CD4-positive, alpha-beta memory T cell (primary cell): ENCODE measurements at regions not wholly inside any gene's neighbourhood (a gene's known extent, or its start where the extent isn't known, plus 50 kb on each side); places are given as distances from the start of the nearest gene placed in this dataset.

Experiments used
- CTCF ChIA-PET: fragments of 350-600 bp; sonication (Branson Sonifier 250); formaldehyde crosslinking; loops from one replicate; lab custom pipeline; 2021; ENCODE audit warnings: inconsistent platforms; ENCODE audit not compliant: partially characterized antibody; lab: Charles Lee
- POLR2A ChIA-PET: fragments of 350-600 bp; sonication (Branson Sonifier 250); formaldehyde crosslinking; loops from one replicate; lab custom pipeline; 2021; ENCODE audit not compliant: partially characterized antibody; lab: Charles Lee
- DNase-seq, 5 donors: peaks; one replicate each; pipeline versions ENCODE4 v3.0.0 to v3.0.0-alpha.2; 2020 to 2022; ENCODE audit warnings: mixed read lengths in 1 of 5
- H3K27ac ChIP-seq: one replicate; pipeline ENCODE4 v1.7.0; 2013; ENCODE audit warnings: low read depth, low read length
- H3K27me3 ChIP-seq: 2 replicates; pipeline ENCODE4 v1.7.0; 2013; ENCODE audit warnings: mild to moderate bottlenecking, low read length, moderate library complexity; ENCODE audit not compliant: insufficient read depth
- H3K36me3 ChIP-seq: 2 replicates; pipeline ENCODE4 v1.7.0; 2013; ENCODE audit warnings: mild to moderate bottlenecking, low read length, moderate library complexity; ENCODE audit not compliant: insufficient read depth
- H3K4me1 ChIP-seq: 2 replicates; pipeline ENCODE4 v1.7.0; 2013; ENCODE audit warnings: mild to moderate bottlenecking, low read length, moderate library complexity; ENCODE audit not compliant: insufficient read depth
- H3K4me3 ChIP-seq, 2 donors: one replicate each; pipeline ENCODE4 v1.7.0; 2013; ENCODE audit warnings: low read length in 2 of 2, mild to moderate bottlenecking in 1 of 2
- H3K9me3 ChIP-seq, 2 donors: one replicate each; pipeline ENCODE4 v1.7.0; 2013; ENCODE audit warnings: low read length in 2 of 2, control low read depth in 1 of 2; ENCODE audit not compliant: control insufficient read depth in 1 of 2
- H3K27ac Mint-ChIP-seq, 7 donors: one replicate each; pipeline ENCODE4 v1.8.0; 2020 to 2021; ENCODE audit warnings: mixed read lengths in 7 of 7, mild to moderate bottlenecking in 6 of 7, inconsistent platforms in 3 of 7, moderate library complexity in 3 of 7
- H3K27me3 Mint-ChIP-seq, 2 donors: one replicate each; pipeline ENCODE4 v1.8.0; 2020 to 2021; ENCODE audit warnings: mixed read lengths in 2 of 2
- H3K36me3 Mint-ChIP-seq, 2 donors: one replicate each; pipeline ENCODE4 v1.8.0; 2020 to 2021; ENCODE audit warnings: mixed read lengths in 2 of 2, inconsistent platforms in 1 of 2, mild to moderate bottlenecking in 1 of 2
- H3K4me1 Mint-ChIP-seq, 4 donors: one replicate each; pipeline ENCODE4 v1.8.0; 2020 to 2021; ENCODE audit warnings: mixed read lengths in 4 of 4, mild to moderate bottlenecking in 1 of 4
- H3K4me3 Mint-ChIP-seq, 8 donors: one replicate each; pipeline ENCODE4 v1.8.0; 2020 to 2021; ENCODE audit warnings: mixed read lengths in 8 of 8, mild to moderate bottlenecking in 7 of 8, moderate library complexity in 6 of 8, inconsistent platforms in 3 of 8
- H3K9me3 Mint-ChIP-seq, 8 donors: one replicate each; pipeline ENCODE4 v1.8.0; 2020 to 2021; ENCODE audit warnings: mixed read lengths in 8 of 8, mild to moderate bottlenecking in 5 of 8, inconsistent platforms in 3 of 8, moderate library complexity in 1 of 8
- intact Hi-C: fragments of 100-400 bp; cut with micrococcal nuclease; formaldehyde crosslinking; loops from one replicate; pipeline ENCODE4 v1.15.1; 2023

GRCh38 chr2:212843409-212844199, 305.0 kb upstream of the ERBB4 start:
- Histone ChIP-seq H3K4me1 (no peaks in the 10 kb centered on the region), H3K27ac (no peak overlapping the region), H3K4me3 (no peak overlapping the region), H3K36me3 (no peaks in the 10 kb centered on the region), H3K9me3 (no peaks in the 10 kb centered on the region), H3K27me3 (no peaks in the 10 kb centered on the region)
- Mint-ChIP-seq H3K4me3 (no peak overlapping the region), H3K36me3 (no peaks in the 10 kb centered on the region), H3K9me3 (peaks cover 0 to 5% (median 0%) of the 10 kb centered on the region in 8 donors), H3K27me3 (no peaks in the 10 kb centered on the region), H3K4me1 (no peaks in the 10 kb centered on the region), H3K27ac (no peak overlapping the region)
- POLR2A ChIA-PET, result no interaction called here
- CTCF ChIA-PET, result no interaction called here
- DNase-seq, result no peak
- intact Hi-C loops, result no loop called here

GRCh38 chr2:212842544-212843185, 304.1 kb upstream of the ERBB4 start:
- H3K4me3 ChIP-seq, result no peak overlapping the region
- POLR2A ChIA-PET, result no interaction called here
- no peaks in the 10 kb centered on the region for H3K9me3 ChIP-seq
- H3K36me3 Mint-ChIP-seq, result no peaks in the 10 kb centered on the region
- H3K27me3 ChIP-seq, result no peaks in the 10 kb centered on the region
- no peak overlapping the region for H3K27ac Mint-ChIP-seq
- peaks cover 0 to 7% (median 0%) of the 10 kb centered on the region in 8 donors for H3K9me3 Mint-ChIP-seq
- no peaks in the 10 kb centered on the region for H3K36me3 ChIP-seq
- no peak for DNase-seq
- no peaks in the 10 kb centered on the region for H3K4me1 Mint-ChIP-seq
- intact Hi-C loops, result no loop called here
- no peaks in the 10 kb centered on the region for H3K27me3 Mint-ChIP-seq
- H3K4me3 Mint-ChIP-seq, result no peak overlapping the region
- no peaks in the 10 kb centered on the region for H3K4me1 ChIP-seq
- CTCF ChIA-PET, result no interaction called here
- H3K27ac ChIP-seq, result no peak overlapping the region

- POLR2A ChIA-PET, result no interaction called here
These were observed 302.9 kb upstream of the ERBB4 start for GRCh38 chr2:212841460-212841859.

GRCh38 chr2:212832211-212833195, 293.9 kb upstream of the ERBB4 start:
- Mint-ChIP-seq H3K9me3 (peaks cover 0 to 15% (median 6%) of the 10 kb centered on the region in 8 donors), H3K4me1 (no peaks in the 10 kb centered on the region), H3K36me3 (peaks cover 0 to 1% of the 10 kb centered on the region in 2 donors), H3K27me3 (no peaks in the 10 kb centered on the region), H3K27ac (no peak overlapping the region), H3K4me3 (no peak overlapping the region)
- Histone ChIP-seq H3K4me1 (no peaks in the 10 kb centered on the region), H3K27me3 (no peaks in the 10 kb centered on the region), H3K36me3 (no peaks in the 10 kb centered on the region), H3K27ac (no peak overlapping the region), H3K4me3 (no peak overlapping the region), H3K9me3 (no peaks in the 10 kb centered on the region)
- intact Hi-C loops, result no loop called here
- DNase-seq, result no peak
- CTCF ChIA-PET, result no interaction called here
- POLR2A ChIA-PET, result no interaction called here

More at GRCh38 chr2:212841460-212841859, 302.9 kb upstream of the ERBB4 start:
- Histone ChIP-seq H3K9me3 (no peaks in the 10 kb centered on the region), H3K4me3 (no peak overlapping the region), H3K36me3 (no peaks in the 10 kb centered on the region), H3K27ac (no peak overlapping the region), H3K4me1 (no peaks in the 10 kb centered on the region), H3K27me3 (no peaks in the 10 kb centered on the region)
- no peaks in the 10 kb centered on the region for H3K27me3 Mint-ChIP-seq
- no peak overlapping the region for H3K27ac Mint-ChIP-seq
- DNase-seq, result no peak
- H3K9me3 Mint-ChIP-seq, result peaks cover 0 to 7% (median 0%) of the 10 kb centered on the region in 8 donors
- intact Hi-C loops, result no loop called here
- no peak overlapping the region for H3K4me3 Mint-ChIP-seq
- H3K4me1 Mint-ChIP-seq, result no peaks in the 10 kb centered on the region
- CTCF ChIA-PET, result no interaction called here
- no peaks in the 10 kb centered on the region for H3K36me3 Mint-ChIP-seq

GRCh38 chr2:212831671-212832199, 293.1 kb upstream of the ERBB4 start:
- CTCF ChIA-PET, result no interaction called here
- no peaks in the 10 kb centered on the region for H3K27me3 ChIP-seq
- no peak for DNase-seq
- Mint-ChIP-seq H3K4me1 (no peaks in the 10 kb centered on the region), H3K27ac (no peak overlapping the region), H3K36me3 (peaks cover 0 to 1% of the 10 kb centered on the region in 2 donors), H3K27me3 (no peaks in the 10 kb centered on the region), H3K9me3 (peaks cover 0 to 15% (median 6%) of the 10 kb centered on the region in 8 donors), H3K4me3 (no peak overlapping the region)
- H3K36me3 ChIP-seq, result no peaks in the 10 kb centered on the region
- no peaks in the 10 kb centered on the region for H3K9me3 ChIP-seq
- H3K4me3 ChIP-seq, result no peak overlapping the region
- POLR2A ChIA-PET, result no interaction called here
- intact Hi-C loops, result no loop called here
- H3K4me1 ChIP-seq, result no peaks in the 10 kb centered on the region
- no peak overlapping the region for H3K27ac ChIP-seq

GRCh38 chr2:212816267-212816666, 277.7 kb upstream of the ERBB4 start:
- Mint-ChIP-seq H3K27me3 (peaks cover 0 to 1% of the 10 kb centered on the region in 2 donors), H3K4me1 (peaks cover 0 to 5% (median 0%) of the 10 kb centered on the region in 4 donors), H3K27ac (no peak overlapping the region), H3K4me3 (no peak overlapping the region), H3K9me3 (no peaks in the 10 kb centered on the region), H3K36me3 (no peaks in the 10 kb centered on the region)
- Histone ChIP-seq H3K4me1 (no peaks in the 10 kb centered on the region), H3K27me3 (no peaks in the 10 kb centered on the region), H3K27ac (no peak overlapping the region), H3K36me3 (no peaks in the 10 kb centered on the region), H3K9me3 (no peaks in the 10 kb centered on the region), H3K4me3 (no peak overlapping the region)
- POLR2A ChIA-PET, result no interaction called here
- CTCF ChIA-PET, result no interaction called here
- DNase-seq, result no peak
- intact Hi-C loops, result no loop called here

GRCh38 chr2:212815453-212815852, 276.9 kb upstream of the ERBB4 start:
- Mint-ChIP-seq H3K36me3 (no peaks in the 10 kb centered on the region), H3K27me3 (peaks cover 0 to 1% of the 10 kb centered on the region in 2 donors), H3K9me3 (no peaks in the 10 kb centered on the region), H3K27ac (no peak overlapping the region), H3K4me3 (no peak overlapping the region), H3K4me1 (peaks cover 0 to 5% (median 0%) of the 10 kb centered on the region in 4 donors)
- no peak overlapping the region for H3K27ac ChIP-seq
- no peaks in the 10 kb centered on the region for H3K4me1 ChIP-seq
- intact Hi-C loops, result no loop called here
- CTCF ChIA-PET, result no interaction called here
- no peaks in the 10 kb centered on the region for H3K9me3 ChIP-seq
- no peak for DNase-seq
- no peak overlapping the region for H3K4me3 ChIP-seq
- no peaks in the 10 kb centered on the region for H3K27me3 ChIP-seq
- no peaks in the 10 kb centered on the region for H3K36me3 ChIP-seq
- POLR2A ChIA-PET, result no interaction called here
